Neural crest cell (in vitro differentiated cells): ENCODE measurements at regions not wholly inside any gene's neighbourhood (a gene's known extent, or its start where the extent isn't known, plus 50 kb on each side); places are given as distances from the start of the nearest gene placed in this dataset.

Source experiments
- DNase-seq: peaks from one replicate; pipeline ENCODE4 v3.0.0; 2021; ENCODE audit warnings: low read depth, mixed read lengths, low spot score
- H3K27ac Mint-ChIP-seq: one replicate; pipeline ENCODE4 v1.8.0; 2021; ENCODE audit warnings: mild to moderate bottlenecking, mixed read lengths; ENCODE audit not compliant: unreplicated experiment
- H3K27me3 Mint-ChIP-seq: 2 replicates; pipeline ENCODE4 v1.8.0; 2021; ENCODE audit warnings: low read depth, mild to moderate bottlenecking, mixed read lengths
- H3K36me3 Mint-ChIP-seq: 2 replicates; pipeline ENCODE4 v1.8.0; 2021; ENCODE audit warnings: low read depth, mild to moderate bottlenecking, mixed read lengths
- H3K4me1 Mint-ChIP-seq: 2 replicates; pipeline ENCODE4 v1.8.0; 2021; ENCODE audit warnings: mixed read lengths
- H3K4me3 Mint-ChIP-seq: one replicate; pipeline ENCODE4 v1.8.0; 2021; ENCODE audit warnings: mild to moderate bottlenecking, mixed read lengths
- H3K9me3 Mint-ChIP-seq: 2 replicates; pipeline ENCODE4 v1.8.0; 2021; ENCODE audit warnings: mixed read lengths
- TF ChIP-seq, protein P1 (sequence below): fragments of 200-600 bp; sonication (generic); conservative IDR thresholded peaks from 2 replicates; pipeline ENCODE4 v1.5.0; 2021; ENCODE audit warnings: antibody characterized with exemption, mild to moderate bottlenecking

DNA sequence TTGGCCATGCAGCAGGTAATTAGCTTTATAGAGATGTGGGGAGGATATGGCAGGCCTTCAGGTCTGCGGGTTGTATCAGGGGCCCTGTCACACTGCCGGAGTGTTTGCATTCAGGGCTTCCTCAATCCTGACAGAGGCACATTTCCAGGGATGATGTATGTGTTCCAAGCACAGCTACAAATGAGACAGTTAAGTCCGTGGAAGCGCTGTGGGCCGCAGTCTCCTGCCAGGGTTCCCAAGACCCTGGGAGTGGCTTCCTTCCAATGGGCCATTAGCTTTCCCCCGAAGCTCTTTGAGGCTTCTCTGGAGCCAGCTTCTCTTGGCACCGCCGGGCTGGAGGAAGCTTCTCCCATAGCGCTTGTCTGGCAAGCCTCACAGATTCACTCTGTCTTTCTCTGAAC, 1524.7 kb upstream of the TMEM132C start:
- Mint-ChIP-seq H3K4me3 (no peak overlapping the region), H3K4me1 (no peaks in the 10 kb centered on the region), H3K27me3 (peaks cover 2% of the 10 kb centered on the region), H3K9me3 (no peaks in the 10 kb centered on the region), H3K36me3 (no peaks in the 10 kb centered on the region), H3K27ac (no peak overlapping the region)
- TF ChIP-seq, protein P1, sequence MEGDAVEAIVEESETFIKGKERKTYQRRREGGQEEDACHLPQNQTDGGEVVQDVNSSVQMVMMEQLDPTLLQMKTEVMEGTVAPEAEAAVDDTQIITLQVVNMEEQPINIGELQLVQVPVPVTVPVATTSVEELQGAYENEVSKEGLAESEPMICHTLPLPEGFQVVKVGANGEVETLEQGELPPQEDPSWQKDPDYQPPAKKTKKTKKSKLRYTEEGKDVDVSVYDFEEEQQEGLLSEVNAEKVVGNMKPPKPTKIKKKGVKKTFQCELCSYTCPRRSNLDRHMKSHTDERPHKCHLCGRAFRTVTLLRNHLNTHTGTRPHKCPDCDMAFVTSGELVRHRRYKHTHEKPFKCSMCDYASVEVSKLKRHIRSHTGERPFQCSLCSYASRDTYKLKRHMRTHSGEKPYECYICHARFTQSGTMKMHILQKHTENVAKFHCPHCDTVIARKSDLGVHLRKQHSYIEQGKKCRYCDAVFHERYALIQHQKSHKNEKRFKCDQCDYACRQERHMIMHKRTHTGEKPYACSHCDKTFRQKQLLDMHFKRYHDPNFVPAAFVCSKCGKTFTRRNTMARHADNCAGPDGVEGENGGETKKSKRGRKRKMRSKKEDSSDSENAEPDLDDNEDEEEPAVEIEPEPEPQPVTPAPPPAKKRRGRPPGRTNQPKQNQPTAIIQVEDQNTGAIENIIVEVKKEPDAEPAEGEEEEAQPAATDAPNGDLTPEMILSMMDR, result no peak
- DNase-seq, result no peak

DNA sequence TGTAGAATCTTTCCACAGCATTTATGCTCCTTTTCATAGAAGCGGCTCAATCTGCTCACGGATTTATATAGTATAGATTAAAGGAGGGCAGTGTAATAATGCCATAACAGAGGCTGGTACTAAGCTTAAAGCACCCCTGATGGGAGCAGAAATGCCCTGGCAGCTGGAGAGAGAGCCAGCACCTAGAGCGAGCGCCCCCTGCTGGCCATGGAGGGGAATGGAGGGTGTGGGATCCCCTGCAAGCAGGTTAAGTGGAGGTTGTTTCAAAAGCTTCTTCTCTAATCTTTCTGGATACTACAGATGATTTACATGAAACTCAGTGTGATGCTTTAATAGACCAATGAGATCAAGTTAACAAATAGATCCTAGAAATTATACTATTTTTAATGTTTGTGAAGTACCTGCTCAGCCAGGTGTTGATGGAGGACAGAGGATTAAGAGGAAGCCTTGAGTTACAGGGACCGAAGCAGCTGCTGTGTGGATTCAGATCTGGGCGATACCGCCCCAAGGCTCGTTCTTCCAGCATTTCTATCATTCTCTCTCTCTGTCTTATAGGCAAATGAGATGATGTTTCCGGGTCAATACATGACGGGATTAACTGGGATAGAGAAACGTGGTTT, 1519.3 kb upstream of the TMEM132C start:
- H3K4me1 Mint-ChIP-seq, result no peaks in the 10 kb centered on the region
- TF ChIP-seq, protein P1, result peak; percentile 86
- no peaks in the 10 kb centered on the region for H3K9me3 Mint-ChIP-seq
- H3K27ac Mint-ChIP-seq, result no peak overlapping the region
- peak; percentile 49 for DNase-seq
- no peaks in the 10 kb centered on the region for H3K36me3 Mint-ChIP-seq
- H3K4me3 Mint-ChIP-seq, result no peak overlapping the region
- peaks cover 9% of the 10 kb centered on the region for H3K27me3 Mint-ChIP-seq

DNA sequence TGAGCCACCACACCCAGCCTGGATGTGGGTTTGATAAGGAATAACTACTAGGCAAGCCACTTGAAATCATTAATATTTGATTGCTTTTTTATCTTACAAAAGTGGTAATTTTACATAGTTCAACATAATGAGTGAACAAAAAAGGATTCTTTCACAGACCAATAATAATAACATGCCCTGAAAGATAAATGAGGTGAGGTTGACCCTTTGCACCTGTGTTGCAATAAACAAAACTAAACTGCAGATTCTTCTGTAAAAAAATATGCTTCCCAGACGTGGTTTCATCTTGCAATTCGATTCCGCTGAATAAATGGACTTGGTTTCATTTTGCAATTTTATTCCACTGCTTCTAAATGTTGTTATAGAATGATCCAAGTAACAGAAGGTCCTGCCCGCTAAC, 1514.9 kb upstream of the TMEM132C start:
- TF ChIP-seq, protein P1, result no peak
- H3K36me3 Mint-ChIP-seq, result no peaks in the 10 kb centered on the region

DNA sequence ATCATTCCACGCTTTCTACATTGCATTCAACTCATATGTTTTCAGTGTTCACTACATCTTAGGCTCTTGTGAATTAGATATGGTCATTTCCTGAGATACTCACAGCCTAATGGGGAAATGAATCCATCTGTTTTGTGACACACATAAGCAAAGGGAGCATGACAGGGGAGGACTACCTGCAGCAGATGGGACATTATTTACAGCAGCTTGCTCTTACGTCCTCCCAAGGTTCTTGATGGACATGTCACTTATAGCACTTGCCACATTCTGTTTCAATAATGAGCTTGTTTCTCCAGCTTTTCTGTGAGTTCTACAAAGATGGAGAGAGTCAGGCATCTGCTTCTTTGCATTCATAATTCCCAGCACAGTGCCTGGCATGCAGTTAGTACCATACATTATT, 1509.6 kb upstream of the TMEM132C start:
- Mint-ChIP-seq H3K27ac (no peak overlapping the region), H3K36me3 (no peaks in the 10 kb centered on the region), H3K9me3 (peaks cover 5% of the 10 kb centered on the region), H3K4me3 (no peak overlapping the region), H3K4me1 (no peaks in the 10 kb centered on the region), H3K27me3 (peaks cover 28% of the 10 kb centered on the region)
- DNase-seq, result no peak
- TF ChIP-seq, protein P1, result no peak

More for the DNA sequence above, 1514.9 kb upstream of the TMEM132C start:
- Mint-ChIP-seq H3K4me1 (no peaks in the 10 kb centered on the region), H3K27me3 (peaks cover 29% of the 10 kb centered on the region), H3K9me3 (no peaks in the 10 kb centered on the region), H3K4me3 (no peak overlapping the region), H3K27ac (no peak overlapping the region)
- no peak for DNase-seq

DNA sequence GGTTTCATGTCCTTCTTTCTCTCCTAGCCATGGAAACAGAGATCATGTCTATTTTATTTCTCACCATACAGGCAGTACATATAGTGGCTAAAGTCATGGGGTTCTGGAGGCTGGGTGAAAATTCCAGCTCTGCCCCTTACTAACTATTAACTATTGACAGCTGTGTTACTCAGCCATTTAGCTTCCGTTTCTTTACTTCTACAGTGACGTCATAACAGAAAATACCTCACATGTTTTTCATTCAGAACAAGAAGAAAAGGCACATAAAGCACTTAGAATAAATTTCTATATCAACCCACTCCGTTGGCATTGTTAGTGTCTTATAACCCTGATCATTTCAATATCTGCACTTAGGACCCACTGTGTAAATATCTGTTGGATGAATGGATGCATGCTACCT, 1506.9 kb upstream of the TMEM132C start:
- DNase-seq, result no peak
- Mint-ChIP-seq H3K9me3 (peaks cover 18% of the 10 kb centered on the region), H3K36me3 (peaks cover 3% of the 10 kb centered on the region), H3K27ac (no peak overlapping the region), H3K27me3 (peaks cover 14% of the 10 kb centered on the region), H3K4me3 (no peak overlapping the region), H3K4me1 (no peaks in the 10 kb centered on the region)
- TF ChIP-seq, protein P1, result no peak
